HG03060 (cell line): ENCODE measurements at regions not wholly inside any gene's neighbourhood (a gene's known extent, or its start where the extent isn't known, plus 50 kb on each side); places are given as distances from the start of the nearest gene placed in this dataset.
"Not testable (repeated sequence)": the region's sequence is repeated elsewhere in the genome, so short reads cannot be mapped to it uniquely, and the experiment has no call there.

Experiments used
- ATAC-seq: cut with Tn5 transposase; IDR thresholded peaks from one replicate; pipeline ENCODE4 v1.9.1; 2021; ENCODE audit warnings: low read depth, moderate number of reproducible peaks; ENCODE audit not compliant: unreplicated experiment

DNA sequence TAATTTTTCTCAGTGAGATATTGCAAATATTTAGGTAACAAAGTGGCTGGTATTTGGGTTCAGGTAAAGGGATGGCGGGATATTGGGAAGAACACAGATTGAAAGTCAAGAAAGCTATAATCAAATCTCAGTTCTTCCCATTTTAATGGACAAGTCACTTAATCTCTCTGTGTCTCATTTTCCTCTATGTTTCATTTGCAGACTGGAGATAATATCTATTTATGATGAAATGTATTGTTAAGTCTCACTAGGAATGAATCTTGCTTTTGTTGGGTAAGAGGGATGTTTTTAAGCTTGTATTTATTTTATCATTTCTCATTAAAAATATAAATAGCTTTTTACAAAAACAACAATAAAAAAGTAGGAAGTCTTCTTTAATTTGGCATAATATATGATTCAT, 175.4 kb downstream of the ISL1 start:
- no peak for ATAC-seq

GRCh38 chr5:51559339-51559738, 176.1 kb downstream of the ISL1 start:
- no peak for ATAC-seq

DNA sequence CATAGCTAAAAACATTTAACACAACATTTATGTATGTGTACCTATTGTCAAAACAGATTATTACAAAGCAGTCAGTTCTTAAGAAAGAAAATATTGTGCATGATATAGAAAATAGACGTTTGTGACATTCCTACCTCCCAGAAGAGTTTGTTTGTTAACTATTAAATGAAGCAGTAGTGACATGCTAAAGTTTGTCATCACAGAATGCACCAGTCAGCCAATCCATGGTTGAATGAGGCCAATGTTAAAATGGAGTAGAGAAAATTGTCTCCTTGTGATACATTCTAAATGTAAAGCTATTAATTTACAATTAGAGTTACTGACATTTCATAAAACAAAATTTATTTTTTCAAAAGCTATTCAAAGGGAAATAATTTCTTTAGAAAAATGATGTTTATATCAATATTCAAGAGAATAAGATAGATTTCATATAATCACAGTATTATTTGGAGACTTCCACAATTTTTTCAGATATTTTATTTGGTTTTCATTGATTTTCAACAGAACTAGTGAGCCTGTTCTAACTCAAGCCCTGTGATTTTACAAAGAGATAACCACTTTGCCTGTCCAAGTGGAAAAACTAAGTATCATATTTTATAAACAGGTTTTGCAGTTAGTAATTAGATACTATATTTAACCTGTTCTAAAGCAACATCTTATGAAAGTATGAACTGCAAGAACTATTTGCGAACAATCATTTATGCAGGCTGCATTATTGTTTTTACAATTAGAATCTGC, 176.8 kb downstream of the ISL1 start:
- no peak for ATAC-seq

GRCh38 chr5:51566953-51567352, 183.7 kb downstream of the ISL1 start:
- ATAC-seq: no peak

- ATAC-seq: no peak
Measured at GRCh38 chr5:51567636-51568035, 184.4 kb downstream of the ISL1 start.

GRCh38 chr5:51573835-51574234, 190.6 kb downstream of the ISL1 start:
- ATAC-seq: no peak

- no peak for ATAC-seq
Measured at GRCh38 chr5:51582871-51583394, 199.7 kb downstream of the ISL1 start.

DNA sequence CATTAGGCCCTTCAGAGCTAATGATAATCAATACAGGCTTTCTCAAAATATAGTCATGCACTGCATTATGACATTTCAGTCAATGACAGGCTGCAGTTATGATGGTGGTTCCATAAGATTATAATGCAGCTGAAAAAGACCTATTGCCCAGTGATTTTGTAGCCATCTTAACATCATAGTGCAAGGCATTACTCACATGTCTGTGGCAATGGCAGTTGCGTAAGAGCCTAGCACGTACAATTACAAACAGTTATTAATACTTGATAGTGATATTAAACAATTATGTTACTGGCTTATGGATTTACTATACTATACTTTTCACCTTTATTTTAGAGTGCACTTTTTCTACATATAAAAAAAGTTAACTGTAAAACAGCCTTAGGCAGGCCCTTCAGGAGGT, 214.8 kb downstream of the ISL1 start:
- ATAC-seq: no peak

DNA sequence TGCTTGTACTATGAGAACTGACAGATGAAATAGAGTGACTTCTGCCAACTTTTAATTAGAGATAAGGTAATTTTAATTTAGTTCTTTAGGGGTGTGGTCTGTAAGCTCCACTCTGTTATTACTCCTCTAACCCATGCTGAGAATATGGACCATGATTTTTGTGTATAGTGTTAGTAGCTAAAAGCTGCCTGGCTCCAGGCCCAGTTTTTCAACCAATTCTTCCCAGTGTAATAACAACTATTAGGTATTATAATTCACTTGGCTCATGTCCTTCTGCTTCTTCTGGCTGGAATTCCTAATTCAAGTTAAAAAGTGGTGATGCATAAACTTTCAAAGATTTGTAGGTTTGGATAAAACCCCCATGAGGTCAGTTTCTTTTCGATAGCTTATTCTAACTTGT, 216.3 kb downstream of the ISL1 start:
- ATAC-seq: no peak

- ATAC-seq: no peak
Measured at GRCh38 chr5:51604324-51604723, 221.1 kb downstream of the ISL1 start.

DNA sequence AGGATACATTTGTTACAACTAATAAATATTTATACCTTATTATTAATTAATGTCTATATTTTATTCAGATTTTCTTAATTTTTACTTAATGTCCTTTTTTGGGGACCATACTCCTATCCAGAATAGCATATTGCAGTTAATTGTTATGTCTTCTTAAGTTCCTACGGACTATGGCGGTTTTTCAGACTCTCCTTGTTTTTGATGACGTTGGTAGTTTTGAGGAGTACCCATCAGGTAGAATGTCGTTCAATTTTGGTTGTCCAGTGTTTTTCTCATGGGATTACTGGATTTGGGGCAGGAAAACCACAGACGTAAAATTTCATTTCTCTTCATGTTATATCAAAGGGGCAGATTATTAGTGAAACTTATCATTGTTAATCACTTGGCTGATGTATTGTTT, 223.7 kb downstream of the ISL1 start:
- ATAC-seq: no peak

DNA sequence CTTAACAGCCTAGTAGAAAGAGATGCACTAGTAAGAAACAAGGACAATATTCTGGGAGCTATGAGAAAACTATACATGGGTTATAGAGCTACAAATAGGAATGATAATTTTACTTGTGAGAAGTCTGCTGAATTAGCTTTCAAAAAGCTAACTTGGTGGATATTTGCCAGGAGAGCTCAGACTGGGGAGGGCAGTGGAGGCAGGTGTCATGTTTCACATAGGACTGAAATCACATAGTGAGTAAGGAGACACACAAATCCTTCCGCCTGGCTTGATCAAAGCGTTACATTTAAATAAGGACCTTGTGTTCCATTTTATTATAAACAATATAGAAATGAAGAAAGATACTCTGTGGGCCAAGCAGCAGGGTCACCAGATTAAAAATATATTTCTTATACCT, 235.0 kb downstream of the ISL1 start:
- no peak for ATAC-seq

GRCh38 chr5:51621156-51621555, 237.9 kb downstream of the ISL1 start:
- no peak for ATAC-seq

DNA sequence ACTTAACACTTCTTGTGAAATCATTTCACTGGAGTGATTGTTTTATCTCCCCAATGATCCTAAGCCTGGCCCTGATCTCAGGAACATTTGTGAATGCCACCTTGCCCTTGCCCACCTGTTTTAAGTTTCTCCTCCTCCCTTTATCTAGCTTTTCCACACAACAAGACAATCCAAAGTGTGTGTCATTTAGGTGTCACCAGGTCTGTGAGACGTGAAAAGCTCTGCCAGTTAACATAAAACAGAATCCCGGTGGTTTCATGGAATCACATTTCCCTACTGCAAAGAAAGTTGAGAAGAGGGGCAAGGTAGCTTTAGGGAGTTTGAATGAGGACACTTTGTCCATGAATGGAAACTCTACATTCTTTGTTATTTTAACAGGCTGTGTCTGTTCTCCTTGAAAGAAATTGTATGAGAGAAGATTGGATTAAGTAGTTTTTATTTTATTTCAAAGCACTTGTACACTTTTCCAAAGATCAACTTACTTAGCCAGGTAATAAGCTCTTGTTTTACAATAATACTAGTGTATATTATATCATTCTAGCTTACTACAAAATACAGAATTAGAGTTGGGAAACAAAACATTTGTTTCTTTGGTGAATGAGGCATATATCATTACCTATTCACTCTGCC, 239.0 kb downstream of the ISL1 start:
- ATAC-seq: no peak

DNA sequence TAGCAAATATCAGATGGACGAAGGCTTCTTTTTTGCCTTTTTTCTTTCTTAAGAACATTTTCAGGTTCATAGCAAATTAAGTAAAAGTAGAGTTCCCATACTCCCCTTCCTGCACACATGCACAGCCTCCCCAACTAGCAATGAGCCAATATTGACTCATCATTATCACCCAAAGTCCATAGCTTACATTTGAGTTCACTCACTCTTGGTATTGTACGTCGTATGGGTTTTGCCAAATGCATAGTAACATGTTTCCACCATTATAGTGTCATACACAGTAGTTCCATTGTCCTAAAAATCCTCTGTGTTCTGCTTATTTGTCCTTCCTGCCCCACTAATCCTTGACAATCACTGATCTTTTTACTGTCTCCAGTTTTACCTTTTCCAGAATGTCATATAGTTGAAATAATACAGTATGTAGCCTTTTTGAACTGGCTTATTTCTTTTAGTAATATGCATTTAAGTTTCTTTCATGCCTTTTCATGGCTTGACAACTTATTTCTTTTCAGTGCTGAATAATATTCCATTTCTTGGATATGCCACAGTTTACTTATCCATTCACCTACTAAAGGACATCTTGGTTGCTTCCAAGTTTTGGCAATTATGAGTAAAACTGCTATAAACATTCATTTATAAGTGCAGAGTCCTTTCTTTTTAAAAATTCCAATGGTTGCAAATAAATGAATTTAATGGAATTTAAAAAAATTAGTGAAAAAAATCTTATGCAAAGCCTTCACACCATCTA, 242.1 kb downstream of the ISL1 start:
- ATAC-seq: no peak

DNA sequence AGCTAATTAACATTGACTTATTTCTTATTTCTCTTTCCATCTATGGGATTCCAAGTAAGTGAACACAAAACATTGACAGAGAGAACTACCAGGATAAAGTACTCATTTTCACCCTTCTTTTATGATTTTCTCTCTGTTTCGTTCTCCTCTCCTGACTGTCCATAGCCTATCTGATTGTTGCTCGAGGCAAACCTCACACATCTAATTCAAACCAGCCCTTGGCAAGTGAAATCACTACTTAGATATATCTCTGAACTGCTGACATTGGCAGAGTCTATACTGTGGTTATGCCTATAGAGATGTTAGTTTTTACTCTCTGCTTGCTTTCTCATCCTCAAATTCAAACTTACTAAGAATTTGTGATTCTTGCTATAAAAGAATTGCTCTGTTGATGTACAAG, 248.8 kb downstream of the ISL1 start:
- ATAC-seq: no peak

- no peak for ATAC-seq
Measured at GRCh38 chr5:51632793-51633192, 249.5 kb downstream of the ISL1 start.

DNA sequence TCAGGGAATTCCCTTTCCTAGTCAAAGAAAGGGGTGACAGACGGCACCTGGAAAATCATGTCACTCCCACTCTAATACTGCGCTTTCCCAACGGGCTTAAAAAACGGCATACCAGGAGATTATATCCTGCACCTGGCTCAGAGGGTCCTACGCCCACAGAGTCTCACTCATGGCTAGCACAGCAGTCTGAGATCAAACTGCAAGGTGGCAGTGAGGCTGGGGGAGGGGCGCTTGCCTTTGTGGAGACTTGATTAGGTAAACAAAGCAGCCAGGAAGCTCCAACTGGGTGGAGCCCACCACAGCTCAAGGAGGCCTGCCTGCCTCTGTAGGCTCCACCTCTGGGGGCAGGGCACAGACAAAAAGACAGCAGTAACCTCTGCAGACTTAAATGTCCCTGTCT, 253.7 kb downstream of the ISL1 start:
- not testable (repeated sequence) for ATAC-seq

- no peak for ATAC-seq
Measured at GRCh38 chr5:51644976-51645375, 261.7 kb downstream of the ISL1 start.

GRCh38 chr5:51646482-51646881, 263.2 kb downstream of the ISL1 start:
- no peak for ATAC-seq

DNA sequence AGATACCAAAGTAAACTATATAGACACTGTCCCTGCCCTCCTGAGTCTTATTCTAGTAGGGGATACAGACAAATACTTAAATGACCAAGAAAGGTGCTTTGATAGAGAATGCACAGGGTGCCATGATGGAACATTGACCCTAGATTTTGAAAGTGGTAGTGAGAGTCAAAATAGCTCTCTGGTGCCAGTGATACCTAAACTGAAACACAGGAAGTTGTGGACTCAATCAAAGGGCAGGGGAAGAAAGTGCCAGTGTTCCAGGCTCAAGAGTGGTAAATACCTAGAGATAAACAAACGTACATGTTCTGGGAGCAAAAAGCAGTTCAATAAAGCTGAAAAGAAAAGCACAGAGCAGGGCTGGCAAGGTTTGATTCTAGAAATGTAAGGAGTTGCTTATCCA, 267.6 kb downstream of the ISL1 start:
- no peak for ATAC-seq

DNA sequence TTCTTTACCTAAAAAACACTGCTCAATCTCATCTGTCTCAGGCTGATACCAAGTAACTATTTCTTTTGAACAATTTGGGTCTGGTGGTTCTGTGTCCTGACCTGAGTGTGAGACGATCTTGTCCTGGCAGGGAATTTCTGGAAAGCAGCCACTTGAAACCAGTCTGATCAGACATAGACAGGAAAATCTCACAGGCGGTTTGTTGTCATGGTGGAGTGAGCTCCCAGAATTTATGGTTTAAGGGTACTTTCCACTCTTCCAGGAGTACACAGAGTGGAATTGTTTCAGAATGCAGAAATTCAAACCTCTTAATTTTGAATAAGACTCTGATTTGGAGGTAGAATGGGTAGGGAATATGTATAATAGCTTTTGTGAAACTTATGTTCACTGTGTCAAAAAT, 268.2 kb downstream of the ISL1 start:
- ATAC-seq: no peak
